Natural killer cell (primary cell): ENCODE measurements at regions not wholly inside any gene's neighbourhood (a gene's known extent, or its start where the extent isn't known, plus 50 kb on each side); places are given as distances from the start of the nearest gene placed in this dataset.

Experiments
- ATAC-seq, 3 donors: fragments of 150-1000 bp in 2 of 3; fragments of 200-7000 bp in 1 of 3; cut with Tn5 transposase; 1 replicate in 1 of 3; 2 replicates in 2 of 3; pipeline ENCODE4 v1.10.0; 2021; ENCODE audit warnings: mild to moderate bottlenecking in 2 of 3, moderate library complexity in 2 of 3
- DNase-seq, 2 donors: peaks; one replicate each; pipeline versions ENCODE4 v3.0.0 to v3.0.0-alpha.2; 2013 to 2021; ENCODE audit warnings: mixed read lengths in 1 of 2
- H3K27ac ChIP-seq: one replicate; pipeline ENCODE4 v1.5.1; 2013; ENCODE audit warnings: mild to moderate bottlenecking, low read length
- H3K27me3 ChIP-seq: one replicate; pipeline ENCODE4 v1.6.1; 2013; ENCODE audit warnings: low read length; ENCODE audit not compliant: control insufficient read depth, insufficient read depth
- H3K36me3 ChIP-seq: one replicate; pipeline ENCODE4 v1.6.1; 2013; ENCODE audit warnings: low read length; ENCODE audit not compliant: control insufficient read depth, insufficient read depth
- H3K4me1 ChIP-seq: one replicate; pipeline ENCODE4 v1.6.1; 2013; ENCODE audit warnings: low read length; ENCODE audit not compliant: control insufficient read depth, insufficient read depth
- H3K4me3 ChIP-seq: one replicate; pipeline ENCODE4 v1.5.1; 2013; ENCODE audit warnings: low read length
- H3K9me3 ChIP-seq: one replicate; pipeline ENCODE4 v1.6.1; 2013; ENCODE audit warnings: low read length; ENCODE audit not compliant: control insufficient read depth, insufficient read depth
- H3K27ac Mint-ChIP-seq, 2 donors: one replicate each; pipeline ENCODE4 v1.8.0; 2022; ENCODE audit warnings: mild to moderate bottlenecking in 2 of 2, mixed read lengths in 2 of 2, moderate library complexity in 1 of 2
- H3K27me3 Mint-ChIP-seq, 2 donors: one replicate each; pipeline ENCODE4 v1.8.0; 2022; ENCODE audit warnings: low read depth in 2 of 2, mixed read lengths in 2 of 2
- H3K36me3 Mint-ChIP-seq: one replicate; pipeline ENCODE4 v1.8.0; 2022; ENCODE audit warnings: mixed read lengths
- H3K4me1 Mint-ChIP-seq, 2 donors: one replicate each; pipeline ENCODE4 v1.8.0; 2022; ENCODE audit warnings: mixed read lengths in 2 of 2
- H3K4me3 Mint-ChIP-seq: one replicate; pipeline ENCODE4 v1.8.0; 2022; ENCODE audit warnings: mild to moderate bottlenecking, moderate library complexity, mixed read lengths
- H3K9me3 Mint-ChIP-seq, 2 donors: one replicate each; pipeline ENCODE4 v1.8.0; 2022; ENCODE audit warnings: mixed read lengths in 2 of 2
- WGBS: methylation state at CpG from one replicate; pipeline ENCODE4 v1.1.7; 2013; ENCODE audit warnings: missing lambda C conversion rate; ENCODE audit not compliant: insufficient coverage; 5-methylcytosine and 5-hydroxymethylcytosine counted together
- intact Hi-C: fragments of 100-400 bp; cut with micrococcal nuclease; formaldehyde crosslinking; loops from one replicate; pipeline ENCODE4 v1.14.2; 2022
- TF ChIP-seq, protein P1 (sequence below): fragments of 200-600 bp; IDR thresholded peaks from one replicate; pipeline ENCODE4 v1.8.0; 2022; ENCODE audit warnings: antibody characterized with exemption

DNA sequence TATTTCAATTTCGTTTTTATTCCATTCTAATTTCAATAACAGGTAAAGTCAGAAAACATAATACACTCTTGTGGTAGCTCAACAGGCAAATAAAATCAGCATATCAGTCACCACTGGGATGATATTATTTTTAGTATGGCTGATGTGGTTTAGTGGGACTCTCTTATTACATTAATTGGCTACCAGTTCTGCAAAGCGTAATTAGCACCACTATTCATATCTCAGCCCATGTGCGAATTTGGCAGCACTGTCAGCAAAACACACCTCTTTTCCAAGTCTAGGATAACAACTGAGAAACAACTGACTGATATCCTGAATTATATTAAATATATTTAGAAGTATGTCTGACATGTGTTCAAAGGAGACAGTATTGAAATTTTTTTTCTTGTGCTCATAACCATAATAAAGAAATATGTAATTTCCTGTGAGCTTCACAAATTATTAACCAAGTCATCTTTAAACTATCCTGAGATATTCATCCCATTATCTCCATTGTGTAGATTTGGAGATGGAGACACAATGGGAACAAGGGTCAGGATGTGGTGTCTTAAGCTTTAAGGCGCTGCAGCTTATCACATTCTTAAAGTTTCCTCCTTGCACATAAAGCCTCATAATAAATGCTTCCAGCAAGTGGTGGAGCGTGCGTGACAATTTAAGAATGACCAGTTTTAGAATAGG lies 212.4 kb downstream of the TLE1 start:
- no peak for ATAC-seq
- no peaks in the 10 kb centered on the region for H3K9me3 ChIP-seq
- H3K27ac ChIP-seq = no peak overlapping the region

DNA sequence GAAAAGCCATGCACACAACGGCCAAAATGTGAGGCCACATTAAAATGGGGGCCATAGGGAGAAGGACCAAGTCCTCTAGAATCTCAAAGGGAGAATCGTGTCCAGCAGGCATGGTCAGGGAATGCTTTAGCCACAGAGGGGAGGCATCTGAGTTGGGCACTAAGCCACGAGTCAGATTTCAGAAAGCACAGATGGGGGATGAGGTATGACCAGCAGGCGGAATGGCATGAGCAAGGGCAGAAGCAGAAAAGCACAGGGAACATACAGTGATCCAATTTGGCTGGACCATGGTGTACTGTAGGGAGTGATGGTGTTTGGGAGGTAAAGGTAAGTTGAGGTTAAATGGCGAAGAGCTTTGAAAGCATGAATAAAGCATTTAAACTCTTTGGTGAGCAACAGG lies 214.6 kb downstream of the TLE1 start:
- no peak overlapping the region for H3K27ac ChIP-seq
- WGBS = 88% methylated on average over 5 of the region's 5 CpGs
- ATAC-seq = no peak
- intact Hi-C loops = no loop called here
- no peak overlapping the region for H3K4me3 ChIP-seq
- no peaks in the 10 kb centered on the region for H3K4me1 Mint-ChIP-seq
- TF ChIP-seq, protein P1, sequence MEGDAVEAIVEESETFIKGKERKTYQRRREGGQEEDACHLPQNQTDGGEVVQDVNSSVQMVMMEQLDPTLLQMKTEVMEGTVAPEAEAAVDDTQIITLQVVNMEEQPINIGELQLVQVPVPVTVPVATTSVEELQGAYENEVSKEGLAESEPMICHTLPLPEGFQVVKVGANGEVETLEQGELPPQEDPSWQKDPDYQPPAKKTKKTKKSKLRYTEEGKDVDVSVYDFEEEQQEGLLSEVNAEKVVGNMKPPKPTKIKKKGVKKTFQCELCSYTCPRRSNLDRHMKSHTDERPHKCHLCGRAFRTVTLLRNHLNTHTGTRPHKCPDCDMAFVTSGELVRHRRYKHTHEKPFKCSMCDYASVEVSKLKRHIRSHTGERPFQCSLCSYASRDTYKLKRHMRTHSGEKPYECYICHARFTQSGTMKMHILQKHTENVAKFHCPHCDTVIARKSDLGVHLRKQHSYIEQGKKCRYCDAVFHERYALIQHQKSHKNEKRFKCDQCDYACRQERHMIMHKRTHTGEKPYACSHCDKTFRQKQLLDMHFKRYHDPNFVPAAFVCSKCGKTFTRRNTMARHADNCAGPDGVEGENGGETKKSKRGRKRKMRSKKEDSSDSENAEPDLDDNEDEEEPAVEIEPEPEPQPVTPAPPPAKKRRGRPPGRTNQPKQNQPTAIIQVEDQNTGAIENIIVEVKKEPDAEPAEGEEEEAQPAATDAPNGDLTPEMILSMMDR = no peak
- no peaks in the 10 kb centered on the region for H3K4me1 ChIP-seq
- H3K27me3 ChIP-seq = no peaks in the 10 kb centered on the region
- no peaks in the 10 kb centered on the region for H3K36me3 ChIP-seq
- no peaks in the 10 kb centered on the region for H3K9me3 Mint-ChIP-seq
- H3K27ac Mint-ChIP-seq = no peak overlapping the region
- H3K27me3 Mint-ChIP-seq = peaks cover under 1% of the 10 kb centered on the region in 2 donors
- DNase-seq = no peak
- no peaks in the 10 kb centered on the region for H3K36me3 Mint-ChIP-seq
- H3K4me3 Mint-ChIP-seq = no peak overlapping the region
- H3K9me3 ChIP-seq = no peaks in the 10 kb centered on the region

More for the DNA sequence above, 212.4 kb downstream of the TLE1 start:
- no peaks in the 10 kb centered on the region for H3K9me3 Mint-ChIP-seq
- H3K4me3 ChIP-seq = no peak overlapping the region
- no peak for DNase-seq
- H3K27me3 Mint-ChIP-seq = no peaks in the 10 kb centered on the region
- no peak overlapping the region for H3K27ac Mint-ChIP-seq
- 94% methylated on average over 4 of the region's 6 CpGs for WGBS
- H3K27me3 ChIP-seq = no peaks in the 10 kb centered on the region
- no peaks in the 10 kb centered on the region for H3K4me1 Mint-ChIP-seq
- no peaks in the 10 kb centered on the region for H3K36me3 Mint-ChIP-seq
- no peaks in the 10 kb centered on the region for H3K4me1 ChIP-seq
- H3K36me3 ChIP-seq = no peaks in the 10 kb centered on the region
- intact Hi-C loops = no loop called here
- TF ChIP-seq, protein P1 = no peak
- H3K4me3 Mint-ChIP-seq = no peak overlapping the region

DNA sequence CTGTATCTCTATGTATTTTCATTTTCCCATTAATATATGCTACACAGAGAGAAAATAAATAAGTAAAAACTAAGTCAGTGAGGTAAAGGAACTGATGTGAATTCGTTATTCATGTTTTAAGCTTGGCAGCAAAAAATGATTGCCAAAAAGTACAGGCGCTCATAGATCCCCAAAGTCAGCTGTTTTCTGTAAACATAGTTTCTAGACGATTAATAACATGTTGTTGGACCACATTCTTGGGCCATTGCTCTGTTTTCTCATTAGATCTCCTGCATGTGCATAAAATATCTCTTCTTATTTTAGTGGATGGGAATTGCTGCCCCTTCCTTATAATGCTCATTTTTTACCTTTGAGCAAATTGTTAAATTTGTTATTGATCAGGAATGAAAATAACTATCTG lies 215.2 kb downstream of the TLE1 start:
- no peak overlapping the region for H3K27ac Mint-ChIP-seq
- no peaks in the 10 kb centered on the region for H3K9me3 Mint-ChIP-seq
- no peak for DNase-seq
- Histone ChIP-seq H3K4me1 (no peaks in the 10 kb centered on the region), H3K4me3 (no peak overlapping the region), H3K27me3 (no peaks in the 10 kb centered on the region), H3K9me3 (no peaks in the 10 kb centered on the region), H3K36me3 (no peaks in the 10 kb centered on the region), H3K27ac (no peak overlapping the region)
- H3K27me3 Mint-ChIP-seq = peaks cover 7% of the 10 kb centered on the region in 2 donors
- intact Hi-C loops = no loop called here
- no peaks in the 10 kb centered on the region for H3K4me1 Mint-ChIP-seq
- TF ChIP-seq, protein P1 = no peak
- H3K36me3 Mint-ChIP-seq = no peaks in the 10 kb centered on the region
- 85% methylated on average over 3 of the region's 3 CpGs for WGBS
- no peak for ATAC-seq
- H3K4me3 Mint-ChIP-seq = no peak overlapping the region

DNA sequence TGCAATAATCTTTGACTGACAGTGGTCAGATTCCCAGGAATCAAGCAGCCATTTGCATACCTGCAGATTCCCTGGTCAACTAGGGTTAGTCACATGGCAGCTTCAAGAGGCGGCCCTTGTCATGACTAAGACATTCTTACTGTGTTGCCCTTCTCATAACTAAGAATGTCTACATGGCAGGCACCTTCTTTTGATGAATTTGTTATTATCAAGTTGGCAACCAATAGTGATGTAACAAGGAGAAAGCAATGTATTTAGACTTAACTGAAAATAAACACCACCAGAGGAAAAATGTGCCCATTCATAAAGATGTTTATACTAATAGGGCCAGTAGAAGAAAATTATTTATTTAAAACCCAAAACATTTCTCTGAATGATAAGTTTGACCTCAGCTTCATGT lies 215.6 kb downstream of the TLE1 start:
- ATAC-seq (no peak), DNase-seq (no peak)
- TF ChIP-seq, protein P1 = no peak
- Mint-ChIP-seq H3K9me3 (no peaks in the 10 kb centered on the region), H3K27me3 (peaks cover 10 to 11% of the 10 kb centered on the region in 2 donors), H3K27ac (no peak overlapping the region), H3K4me1 (no peaks in the 10 kb centered on the region), H3K36me3 (no peaks in the 10 kb centered on the region), H3K4me3 (no peak overlapping the region)
- no peaks in the 10 kb centered on the region for H3K27me3 ChIP-seq
- H3K4me1 ChIP-seq = no peaks in the 10 kb centered on the region
- no peak overlapping the region for H3K27ac ChIP-seq
- H3K4me3 ChIP-seq = no peak overlapping the region
- no peaks in the 10 kb centered on the region for H3K36me3 ChIP-seq
- intact Hi-C loops = no loop called here
- H3K9me3 ChIP-seq = no peaks in the 10 kb centered on the region
- WGBS = 92% methylated on average over 1 of the region's 1 CpG
